Endothelial cell of umbilical vein (primary cell): ENCODE measurements at regions not wholly inside any gene's neighbourhood (a gene's known extent, or its start where the extent isn't known, plus 50 kb on each side); places are given as distances from the start of the nearest gene placed in this dataset.

Source experiments
- BruUV-seq: library from RNA; stranded (reverse); fragments of 400-500 nt; replicated peaks from 2 replicates; lab custom pipeline; 2021; lab: Mats Ljungman, UMichigan
- CTCF ChIA-PET: fragments of 300-600, 350-600 bp; sonication (Branson Sonifier 250); formaldehyde crosslinking; loops from one replicate; lab custom pipeline; 2021; ENCODE audit warnings: antibody characterized with exemption, inconsistent platforms; lab: Charles Lee
- POLR2A ChIA-PET: fragments of 300-600, 350-600 bp; sonication (Branson Sonifier 250); formaldehyde crosslinking; loops from one replicate; lab custom pipeline; 2021; ENCODE audit warnings: antibody characterized with exemption, inconsistent platforms; lab: Charles Lee
- DNase-seq: peaks from one replicate; pipeline ENCODE4 v3.0.0-alpha.2; 2011; ENCODE audit warnings: low read depth, low spot score
- FAIRE-seq: peaks from 2 replicates; lab custom pipeline; 2011; peaks lifted over from hg19 to GRCh38; lab: Jason Lieb, UNC
- H2AFZ ChIP-seq: 2 replicates; pipeline ENCODE4 v1.6.0; 2012; ENCODE audit warnings: low read depth, low read length, control low read depth, inconsistent platforms
- H3K27ac ChIP-seq: 2 replicates; pipeline ENCODE4 v1.5.1; 2011; ENCODE audit warnings: low read depth, mild to moderate bottlenecking, control low read depth, low read length, moderate library complexity; ENCODE audit not compliant: insufficient read depth
- H3K27me3 ChIP-seq, 2 experiments: 2 replicates each; pipeline versions ENCODE4 v1.6.0 to v1.6.1; 2011; ENCODE audit warnings: low read length in 2 of 2, mixed read lengths in 1 of 2; ENCODE audit not compliant: control insufficient read depth in 2 of 2, insufficient read depth in 2 of 2
- H3K36me3 ChIP-seq, 2 experiments: 2 replicates in 1 of 2; 3 replicates in 1 of 2; pipeline ENCODE4 v1.5.1; 2011; ENCODE audit warnings: low read length in 2 of 2, mild to moderate bottlenecking in 1 of 2, moderate library complexity in 1 of 2; ENCODE audit not compliant: control insufficient read depth in 2 of 2, insufficient read depth in 2 of 2; ENCODE audit errors: extremely low read depth in 1 of 2
- H3K4me1 ChIP-seq: 3 replicates; pipeline ENCODE4 v1.5.1; 2011; ENCODE audit warnings: mild to moderate bottlenecking, low read length; ENCODE audit not compliant: control insufficient read depth, insufficient read depth; ENCODE audit errors: extremely low read depth
- H3K4me2 ChIP-seq: 2 replicates; pipeline ENCODE4 v1.6.1; 2011; ENCODE audit warnings: low read length, control low read depth, mixed read lengths; ENCODE audit not compliant: insufficient read depth
- H3K4me3 ChIP-seq, 3 experiments: fragments of 200-600 bp in 1 of 3; sonication (generic), shearing (Covaris generic) in 1 of 3; replicated peaks in 1 of 3; 2 replicates each; pipeline ENCODE4 v1.5.1; 2011 to 2016; ENCODE audit warnings: control low read depth in 3 of 3, low read length in 3 of 3, mild to moderate bottlenecking in 2 of 3, inconsistent platforms in 1 of 3, low read depth in 1 of 3, moderate library complexity in 1 of 3; ENCODE audit not compliant: insufficient read depth in 1 of 3
- H3K79me2 ChIP-seq: 2 replicates; pipeline ENCODE4 v1.6.0; 2012; ENCODE audit warnings: low read length, inconsistent platforms; ENCODE audit not compliant: control insufficient read depth, insufficient read depth
- H3K9ac ChIP-seq: replicated peaks from 2 replicates; pipeline ENCODE3; 2011; ENCODE audit warnings: low read length, control low read depth; ENCODE audit not compliant: insufficient read depth; ENCODE audit errors: extremely low read depth
- H3K9me1 ChIP-seq: replicated peaks from 3 replicates; pipeline ENCODE4 v1.6.0; 2011; ENCODE audit warnings: mild to moderate bottlenecking, low read length; ENCODE audit not compliant: control insufficient read depth, insufficient read depth; ENCODE audit errors: extremely low read depth
- H3K9me3 ChIP-seq: replicated peaks from 2 replicates; pipeline ENCODE4 v1.5.1; 2012; ENCODE audit warnings: low read length, inconsistent platforms; ENCODE audit not compliant: control insufficient read depth, insufficient read depth
- H4K20me1 ChIP-seq: replicated peaks from 2 replicates; pipeline ENCODE3; 2011; ENCODE audit warnings: mild to moderate bottlenecking, low read length; ENCODE audit not compliant: control insufficient read depth, insufficient read depth; ENCODE audit errors: extremely low read depth
- FOS ChIP-seq: IDR thresholded peaks from 2 replicates; pipeline ENCODE4 v1.6.1; 2011; ENCODE audit warnings: mild to moderate bottlenecking, low read length, moderate library complexity, borderline replicate concordance; ENCODE audit not compliant: insufficient read depth
- GATA2 ChIP-seq: IDR thresholded peaks from 2 replicates; pipeline ENCODE4 v1.7.0; 2011; ENCODE audit warnings: low read depth, mild to moderate bottlenecking, moderate library complexity, mixed read lengths, low read length; ENCODE audit not compliant: insufficient read length, insufficient read depth
- JUN ChIP-seq: IDR thresholded peaks from 2 replicates; pipeline ENCODE4 v1.6.1; 2011; ENCODE audit warnings: borderline replicate concordance, low read depth; ENCODE audit not compliant: insufficient read length, insufficient read depth
- MAX ChIP-seq: IDR thresholded peaks from 2 replicates; pipeline ENCODE4 v1.6.1; 2011; ENCODE audit not compliant: insufficient read depth, insufficient read length
- dilution Hi-C: fragments of 300-500 bp; cut with MboI; formaldehyde crosslinking; loops from one replicate; pipeline ENCODE4 v1.15.0; 2019; ENCODE audit warnings: low sequenced_read_pairs; ENCODE audit not compliant: extremely low pct_ligation_motif_present
- intact Hi-C: fragments of 100-400 bp; cut with micrococcal nuclease; formaldehyde crosslinking; loops from one replicate; pipeline ENCODE4 v1.10.0; 2022

GRCh38 chr3:41024031-41024836 is 175.1 kb upstream of the CTNNB1 start:
- peaks cover 0 to 3% of the 10 kb centered on the region in 2 experiments for H3K27me3 ChIP-seq
- no peak overlapping the region for H3K27ac ChIP-seq
- no peak overlapping the region for H3K4me2 ChIP-seq
- no peak for DNase-seq
- H4K20me1 ChIP-seq: no peaks in the 10 kb centered on the region
- H3K9me1 ChIP-seq: no peaks in the 10 kb centered on the region
- H2AFZ ChIP-seq: no peak overlapping the region
- no peaks in the 10 kb centered on the region for H3K36me3 ChIP-seq
- no peaks in the 10 kb centered on the region for H3K9me3 ChIP-seq
- POLR2A ChIA-PET: no interaction called here
- H3K4me1 ChIP-seq: no peaks in the 10 kb centered on the region
- FAIRE-seq: no peak
- no TSS peak for BruUV-seq
- TF ChIP-seq MAX: no peak
- no peak for TF ChIP-seq GATA2
- no peak overlapping the region for H3K9ac ChIP-seq
- H3K4me3 ChIP-seq: no peak overlapping the region
- dilution Hi-C loops (no loop called here), intact Hi-C loops (no loop called here)
- H3K79me2 ChIP-seq: no peaks in the 10 kb centered on the region
- CTCF ChIA-PET: interaction anchor here (1.0 kb wide), 1 partner anchor 13 kb away, joined by 3 read pairs; no protein-coding TSS in a partner anchor

GRCh38 chr3:41026394-41027177 is 172.7 kb upstream of the CTNNB1 start:
- no peaks in the 10 kb centered on the region for H4K20me1 ChIP-seq
- intact Hi-C loops (no loop called here), dilution Hi-C loops (no loop called here)
- FAIRE-seq (no peak), DNase-seq (peak; percentile 63)
- H3K9me3 ChIP-seq: no peaks in the 10 kb centered on the region
- no peak for TF ChIP-seq FOS
- TF ChIP-seq JUN: peak; percentile 26
- no peaks in the 10 kb centered on the region for H3K4me1 ChIP-seq
- H3K9ac ChIP-seq: no peak overlapping the region
- no peak overlapping the region for H3K4me3 ChIP-seq
- no peak overlapping the region for H3K4me2 ChIP-seq
- BruUV-seq: no TSS peak
- ChIA-PET CTCF (interaction anchor here (1.1 kb wide), 1 partner anchor 55 kb away, joined by 3 read pairs; no protein-coding TSS in a partner anchor), POLR2A (no interaction called here)
- H3K27ac ChIP-seq: no peak overlapping the region
- H3K9me1 ChIP-seq: no peaks in the 10 kb centered on the region
- peaks cover 0 to 3% of the 10 kb centered on the region in 2 experiments for H3K27me3 ChIP-seq
- H3K36me3 ChIP-seq: no peaks in the 10 kb centered on the region
- H2AFZ ChIP-seq: no peak overlapping the region
- H3K79me2 ChIP-seq: no peaks in the 10 kb centered on the region
